Thyroid gland (tissue), 4 donors: ENCODE measurements at regions not wholly inside any gene's neighbourhood (a gene's known extent, or its start where the extent isn't known, plus 50 kb on each side); places are given as distances from the start of the nearest gene placed in this dataset.

Source experiments
- CTCF ChIP-seq, 6 experiments: fragments of 200-600 bp in 3 of 6; fragments of 450-650 bp in 3 of 6; sonication (generic) in 3 of 6; IDR thresholded peaks; one replicate each; pipeline ENCODE4 v1.5.1; 2016 to 2019; ENCODE audit warnings: antibody characterized with exemption in 6 of 6, mild to moderate bottlenecking in 2 of 6, inconsistent platforms in 1 of 6, moderate library complexity in 1 of 6
- POLR2A ChIP-seq, 2 donors: fragments of 450-650 bp; IDR thresholded peaks; one replicate each; pipeline ENCODE4 v1.6.1; 2017; ENCODE audit warnings: antibody characterized with exemption in 2 of 2, mild to moderate bottlenecking in 2 of 2, moderate library complexity in 1 of 2

GRCh38 chr9:129318121-129319075, 140.3 kb upstream of the IER5L start:
- no peak for TF ChIP-seq CTCF (IDR thresholded peaks at IDR 0.05)
- no peak for TF ChIP-seq POLR2A (IDR thresholded peaks at IDR 0.05)
